ENCODE measurements at regions not wholly inside any gene's neighbourhood (a gene's known extent, or its start where the extent isn't known, plus 50 kb on each side); places are given as distances from the start of the nearest gene placed in this dataset.

- TF ChIP-seq POLR2A (IDR thresholded peaks at IDR 0.05; ENCODE audit: extremely low read depth, insufficient read length) (no peak), CTCF (IDR thresholded peaks at IDR 0.05; ENCODE audit: low read depth, low read length) (no peak), MYC (IDR thresholded peaks at IDR 0.05; ENCODE audit: low read depth, low read length) (no peak)
- TF ChIP-seq, protein P1, sequence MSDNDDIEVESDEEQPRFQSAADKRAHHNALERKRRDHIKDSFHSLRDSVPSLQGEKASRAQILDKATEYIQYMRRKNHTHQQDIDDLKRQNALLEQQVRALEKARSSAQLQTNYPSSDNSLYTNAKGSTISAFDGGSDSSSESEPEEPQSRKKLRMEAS (IDR thresholded peaks at IDR 0.05; ENCODE audit: low read depth, low read length) = no peak
Observed at GRCh38 chr1:243982447-243983018, 68.5 kb upstream of the ZBTB18 start.

Data from NB4 (cell line).